Breast epithelium (tissue), 4 donors: ENCODE measurements at regions not wholly inside any gene's neighbourhood (a gene's known extent, or its start where the extent isn't known, plus 50 kb on each side); places are given as distances from the start of the nearest gene placed in this dataset.

Source experiments
- DNase-seq, 2 donors: peaks; one replicate each; pipeline ENCODE4 v3.0.0-alpha.2; 2019; ENCODE audit warnings: low spot score in 2 of 2
- H3K27ac ChIP-seq, 2 donors: fragments of 200-600 bp; sonication (generic) in 1 of 2; one replicate each; pipeline ENCODE4 v1.5.1; 2016 to 2019; ENCODE audit warnings: mild to moderate bottlenecking in 1 of 2
- H3K27me3 ChIP-seq, 2 donors: fragments of 200-600 bp; sonication (generic) in 1 of 2; one replicate each; pipeline versions ENCODE4 v1.5.1 to v1.6.0; 2017 to 2019; ENCODE audit warnings: control low read depth in 1 of 2, mild to moderate bottlenecking in 1 of 2
- H3K36me3 ChIP-seq: fragments of 200-600 bp; one replicate; pipeline ENCODE4 v1.5.1; 2019
- H3K4me1 ChIP-seq, 2 donors: fragments of 200-600 bp; sonication (generic); one replicate each; pipeline ENCODE4 v1.5.1; 2016 to 2019; ENCODE audit warnings: control low read depth in 1 of 2
- H3K4me3 ChIP-seq, 3 donors: fragments of 200-600 bp; sonication (generic); 1 replicate in 2 of 3; 2 replicates in 1 of 3; pipeline ENCODE4 v1.5.1; 2016 to 2019; ENCODE audit warnings: mild to moderate bottlenecking in 3 of 3, moderate library complexity in 2 of 3
- H3K9me3 ChIP-seq, 2 donors: fragments of 200-600 bp; sonication (generic) in 1 of 2; one replicate each; pipeline ENCODE4 v1.5.1; 2016 to 2019; ENCODE audit warnings: control low read depth in 1 of 2
- POLR2A ChIP-seq: fragments of 450-650 bp; IDR thresholded peaks from one replicate; pipeline ENCODE4 v1.6.1; 2016; ENCODE audit warnings: antibody characterized with exemption, mild to moderate bottlenecking, moderate library complexity
- POLR2AphosphoS5 ChIP-seq, 3 donors: sonication (generic); formaldehyde crosslinking; IDR thresholded peaks; one replicate each; pipeline ENCODE4 v1.6.1; 2017; ENCODE audit warnings: antibody characterized with exemption in 3 of 3
- intact Hi-C: fragments of 100-400 bp; cut with DNase I; formaldehyde crosslinking; loops from one replicate; pipeline ENCODE4 v1.15.1; 2023; ENCODE audit warnings: low total_unique reads
- TF ChIP-seq, protein P1 (sequence below), 3 donors: fragments of 450-650 bp; IDR thresholded peaks; one replicate each; pipeline ENCODE4 v1.5.1; 2016 to 2017; ENCODE audit warnings: antibody characterized with exemption in 3 of 3, mild to moderate bottlenecking in 3 of 3, moderate library complexity in 3 of 3

GRCh38 chr15:36390491-36390890, 188.9 kb upstream of the CDIN1 start:
- H3K9me3 ChIP-seq: no peaks in the 10 kb centered on the region
- intact Hi-C loops: no loop called here

GRCh38 chr15:36392676-36393266, 186.7 kb upstream of the CDIN1 start:
- DNase-seq: no peak
- intact Hi-C loops: no loop called here

More at GRCh38 chr15:36390491-36390890, 188.9 kb upstream of the CDIN1 start:
- TF ChIP-seq POLR2AphosphoS5 (IDR thresholded peaks at IDR 0.05) (no peak), POLR2A (no peak)
- TF ChIP-seq, protein P1, sequence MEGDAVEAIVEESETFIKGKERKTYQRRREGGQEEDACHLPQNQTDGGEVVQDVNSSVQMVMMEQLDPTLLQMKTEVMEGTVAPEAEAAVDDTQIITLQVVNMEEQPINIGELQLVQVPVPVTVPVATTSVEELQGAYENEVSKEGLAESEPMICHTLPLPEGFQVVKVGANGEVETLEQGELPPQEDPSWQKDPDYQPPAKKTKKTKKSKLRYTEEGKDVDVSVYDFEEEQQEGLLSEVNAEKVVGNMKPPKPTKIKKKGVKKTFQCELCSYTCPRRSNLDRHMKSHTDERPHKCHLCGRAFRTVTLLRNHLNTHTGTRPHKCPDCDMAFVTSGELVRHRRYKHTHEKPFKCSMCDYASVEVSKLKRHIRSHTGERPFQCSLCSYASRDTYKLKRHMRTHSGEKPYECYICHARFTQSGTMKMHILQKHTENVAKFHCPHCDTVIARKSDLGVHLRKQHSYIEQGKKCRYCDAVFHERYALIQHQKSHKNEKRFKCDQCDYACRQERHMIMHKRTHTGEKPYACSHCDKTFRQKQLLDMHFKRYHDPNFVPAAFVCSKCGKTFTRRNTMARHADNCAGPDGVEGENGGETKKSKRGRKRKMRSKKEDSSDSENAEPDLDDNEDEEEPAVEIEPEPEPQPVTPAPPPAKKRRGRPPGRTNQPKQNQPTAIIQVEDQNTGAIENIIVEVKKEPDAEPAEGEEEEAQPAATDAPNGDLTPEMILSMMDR (IDR thresholded peaks at IDR 0.05): no peak
- Histone ChIP-seq H3K36me3 (no peaks in the 10 kb centered on the region), H3K4me3 (no peak overlapping the region), H3K4me1 (no peaks in the 10 kb centered on the region), H3K27ac (no peak overlapping the region), H3K27me3 (no peaks in the 10 kb centered on the region)
- no peak for DNase-seq

GRCh38 chr15:36398212-36398611, 181.2 kb upstream of the CDIN1 start:
- Histone ChIP-seq H3K4me3 (no peak overlapping the region), H3K9me3 (no peaks in the 10 kb centered on the region), H3K27ac (no peak overlapping the region), H3K36me3 (no peaks in the 10 kb centered on the region), H3K27me3 (no peaks in the 10 kb centered on the region), H3K4me1 (no peaks in the 10 kb centered on the region)
- intact Hi-C loops: no loop called here
- TF ChIP-seq, protein P1 (IDR thresholded peaks at IDR 0.05): no peak
- TF ChIP-seq POLR2AphosphoS5 (IDR thresholded peaks at IDR 0.05) (no peak), POLR2A (no peak)
- DNase-seq: no peak

More at GRCh38 chr15:36392676-36393266, 186.7 kb upstream of the CDIN1 start:
- no peak for TF ChIP-seq POLR2A
- TF ChIP-seq POLR2AphosphoS5 (IDR thresholded peaks at IDR 0.05): no peak
- TF ChIP-seq, protein P1 (IDR thresholded peaks at IDR 0.05): no peak
- Histone ChIP-seq H3K4me1 (no peaks in the 10 kb centered on the region), H3K27me3 (no peaks in the 10 kb centered on the region), H3K4me3 (no peak overlapping the region), H3K27ac (no peak overlapping the region), H3K36me3 (no peaks in the 10 kb centered on the region), H3K9me3 (no peaks in the 10 kb centered on the region)

GRCh38 chr15:36399276-36399675, 180.2 kb upstream of the CDIN1 start:
- no peak overlapping the region for H3K4me3 ChIP-seq
- intact Hi-C loops: no loop called here
- DNase-seq: no peak
- TF ChIP-seq, protein P1 (IDR thresholded peaks at IDR 0.05): no peak
- TF ChIP-seq POLR2A: no peak
- TF ChIP-seq POLR2AphosphoS5 (IDR thresholded peaks at IDR 0.05): no peak
- no peaks in the 10 kb centered on the region for H3K4me1 ChIP-seq
- H3K36me3 ChIP-seq: no peaks in the 10 kb centered on the region
- no peak overlapping the region for H3K27ac ChIP-seq
- no peaks in the 10 kb centered on the region for H3K27me3 ChIP-seq
- no peaks in the 10 kb centered on the region for H3K9me3 ChIP-seq

DNA sequence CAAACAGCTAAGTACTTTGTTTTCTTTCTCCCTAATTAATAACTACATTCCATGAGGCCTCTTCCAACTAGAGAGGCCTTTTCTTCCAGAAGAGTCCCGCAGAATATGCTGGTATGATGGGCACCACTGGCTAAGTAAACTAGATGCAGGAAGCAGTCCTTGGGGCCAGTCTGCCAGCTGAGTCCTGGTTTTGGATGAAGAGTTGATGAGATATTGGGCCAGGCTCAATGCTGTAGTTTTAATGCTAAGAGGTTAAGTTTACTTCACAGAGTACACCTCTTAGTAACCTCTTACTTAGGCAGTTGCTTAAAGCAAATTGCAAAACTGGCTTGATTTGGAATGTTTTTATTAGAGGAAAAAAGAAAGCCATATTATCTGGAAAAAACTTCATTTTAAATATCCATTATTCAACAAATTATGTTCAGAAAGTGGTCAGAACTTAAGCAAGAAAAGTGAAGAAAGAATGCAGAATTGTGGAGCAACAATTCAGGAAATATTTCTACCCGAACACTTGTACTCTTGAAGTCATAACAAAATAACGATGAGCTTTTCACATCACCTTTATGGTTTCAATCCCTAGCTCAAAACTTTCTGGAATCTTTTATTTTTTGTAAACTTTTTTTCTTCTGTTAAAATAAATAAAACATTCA, 178.4 kb upstream of the CDIN1 start:
- no peak for DNase-seq
- Histone ChIP-seq H3K27me3 (no peaks in the 10 kb centered on the region), H3K9me3 (no peaks in the 10 kb centered on the region), H3K36me3 (no peaks in the 10 kb centered on the region), H3K4me3 (no peak overlapping the region), H3K27ac (no peak overlapping the region), H3K4me1 (no peaks in the 10 kb centered on the region)
- no peak for TF ChIP-seq POLR2AphosphoS5 (IDR thresholded peaks at IDR 0.05)
- TF ChIP-seq, protein P1 (IDR thresholded peaks at IDR 0.05): no peak
- no peak for TF ChIP-seq POLR2A
- intact Hi-C loops: no loop called here
